ENCODE measurements at regions not wholly inside any gene's neighbourhood (a gene's known extent, or its start where the extent isn't known, plus 50 kb on each side); places are given as distances from the start of the nearest gene placed in this dataset.
A peak's percentile ranks its signal among the peaks of the same experiment; 100 is the strongest.
"Not testable (repeated sequence)": the region's sequence is repeated elsewhere in the genome, so short reads cannot be mapped to it uniquely, and the experiment has no call there.

DNA sequence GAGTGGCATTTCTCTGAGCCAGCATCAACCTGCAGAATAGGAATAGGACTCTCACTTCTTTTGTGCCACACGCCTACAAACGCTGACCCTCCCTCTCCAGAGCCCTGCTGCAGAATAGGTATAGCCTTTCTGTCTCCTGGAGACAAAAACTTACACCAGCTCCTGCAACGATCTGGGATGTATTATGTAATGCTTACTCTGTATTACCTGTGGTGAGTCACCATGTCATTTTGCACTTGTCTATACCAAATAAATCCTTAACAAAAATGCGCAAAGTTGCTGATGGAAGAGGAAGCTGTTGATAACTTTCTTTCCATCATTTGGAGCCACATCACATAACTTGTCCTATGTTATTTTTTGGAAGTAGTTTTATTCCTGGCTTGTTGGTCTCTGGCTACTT, 155.8 kb upstream of the FNDC3A start:
- H3K4me1 ChIP-seq (ENCODE audit: control insufficient read depth, insufficient read depth, low read length, poor library complexity, severe bottlenecking), result peaks cover 13% of the 10 kb centered on the region
- H3K4me3 ChIP-seq (ENCODE audit: low read depth, low read length), result no peak overlapping the region
- Mint-ChIP-seq H3K4me3 (no peak overlapping the region), H3K4me1 (peaks cover 6 to 16% (median 12%) of the 10 kb centered on the region in 4 donors), H3K9me3 (peaks cover 0 to 3% (median 0%) of the 10 kb centered on the region in 7 donors), H3K27me3 (no peaks in the 10 kb centered on the region), H3K36me3 (no peaks in the 10 kb centered on the region), H3K27ac (no peak overlapping the region)
- H3K27ac ChIP-seq (ENCODE audit: insufficient read depth, low read length, poor library complexity, severe bottlenecking), result no peak overlapping the region
- DNase-seq, result no peak
- no peak for ATAC-seq (ENCODE audit: low read depth in 2 of 2)
- no peaks in the 10 kb centered on the region for H3K36me3 ChIP-seq (ENCODE audit: control insufficient read depth, insufficient read depth, low read length)
- no peaks in the 10 kb centered on the region for H3K27me3 ChIP-seq (ENCODE audit: control insufficient read depth, insufficient read depth, low read length)
- no peaks in the 10 kb centered on the region for H3K9me3 ChIP-seq (ENCODE audit: control insufficient read depth in 2 of 2, low read length in 2 of 2)

DNA sequence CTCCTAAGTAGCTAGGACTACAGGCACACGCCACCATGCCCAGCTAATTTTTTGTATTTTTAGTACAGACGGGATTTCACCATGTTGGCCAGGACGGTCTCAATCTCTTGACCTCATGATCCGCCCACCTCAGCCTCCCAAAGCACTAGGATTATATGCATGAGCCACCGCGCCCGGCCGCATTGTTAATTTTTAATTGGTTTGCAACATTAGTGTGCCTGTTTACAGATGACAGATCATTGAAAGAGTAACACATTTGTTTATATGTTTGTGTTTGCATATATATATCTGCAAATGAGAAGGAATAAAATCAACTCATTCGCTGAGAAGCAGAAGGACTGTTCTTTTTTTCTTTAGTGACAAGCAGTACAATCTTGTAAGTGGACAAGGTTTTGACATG, 152.2 kb upstream of the FNDC3A start:
- DNase-seq; ATAC-seq (ENCODE audit: low read depth in 2 of 2); H3K4me1 Mint-ChIP-seq; H3K4me3 Mint-ChIP-seq; H3K27me3 Mint-ChIP-seq; H3K27ac ChIP-seq (ENCODE audit: insufficient read depth, low read length, poor library complexity, severe bottlenecking); H3K27ac Mint-ChIP-seq; H3K36me3 Mint-ChIP-seq; H3K36me3 ChIP-seq (ENCODE audit: control insufficient read depth, insufficient read depth, low read length); H3K4me1 ChIP-seq (ENCODE audit: control insufficient read depth, insufficient read depth, low read length, poor library complexity, severe bottlenecking); H3K9me3 Mint-ChIP-seq; H3K27me3 ChIP-seq (ENCODE audit: control insufficient read depth, insufficient read depth, low read length); H3K4me3 ChIP-seq (ENCODE audit: low read depth, low read length): not testable (repeated sequence)
- H3K9me3 ChIP-seq (ENCODE audit: control insufficient read depth in 2 of 2, low read length in 2 of 2), result peaks cover 0 to 14% of the 10 kb centered on the region in 2 experiments

DNA sequence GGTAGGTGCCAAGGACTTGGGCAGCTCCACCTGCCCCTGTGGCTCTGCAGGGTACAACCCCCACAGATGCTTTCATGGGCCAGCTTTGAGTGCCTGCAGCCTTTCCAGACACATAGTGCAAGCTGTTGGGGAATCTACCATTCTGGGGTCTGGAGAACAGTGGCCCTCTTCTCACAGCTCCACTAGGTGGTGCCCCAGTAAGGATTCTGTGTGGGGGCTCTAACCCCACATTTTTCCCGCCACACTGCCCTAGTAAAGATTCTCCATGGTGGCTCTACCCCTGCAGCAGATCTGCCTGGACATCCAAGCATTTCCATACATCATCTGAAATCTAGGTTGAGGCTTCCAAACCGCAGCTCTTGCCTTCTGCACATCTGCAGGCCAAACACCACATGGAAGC, 149.7 kb upstream of the FNDC3A start:
- Histone ChIP-seq H3K27me3 (ENCODE audit: control insufficient read depth, insufficient read depth, low read length) (no peaks in the 10 kb centered on the region), H3K27ac (ENCODE audit: insufficient read depth, low read length, poor library complexity, severe bottlenecking) (no peak overlapping the region), H3K4me3 (ENCODE audit: low read depth, low read length) (no peak overlapping the region), H3K4me1 (ENCODE audit: control insufficient read depth, insufficient read depth, low read length, poor library complexity, severe bottlenecking) (peaks cover 11% of the 10 kb centered on the region), H3K36me3 (ENCODE audit: control insufficient read depth, insufficient read depth, low read length) (no peaks in the 10 kb centered on the region), H3K9me3 (ENCODE audit: control insufficient read depth in 2 of 2, low read length in 2 of 2) (peaks cover 0 to 14% of the 10 kb centered on the region in 2 experiments)
- H3K27me3 Mint-ChIP-seq, result no peaks in the 10 kb centered on the region
- DNase-seq (no peak), ATAC-seq (ENCODE audit: low read depth in 2 of 2) (no peak)
- H3K4me3 Mint-ChIP-seq, result no peak overlapping the region
- peaks cover 0 to 9% (median 3%) of the 10 kb centered on the region in 7 donors for H3K9me3 Mint-ChIP-seq
- no peak overlapping the region for H3K27ac Mint-ChIP-seq
- peaks cover 8 to 24% (median 19%) of the 10 kb centered on the region in 4 donors for H3K4me1 Mint-ChIP-seq
- H3K36me3 Mint-ChIP-seq, result peaks cover 4% of the 10 kb centered on the region

DNA sequence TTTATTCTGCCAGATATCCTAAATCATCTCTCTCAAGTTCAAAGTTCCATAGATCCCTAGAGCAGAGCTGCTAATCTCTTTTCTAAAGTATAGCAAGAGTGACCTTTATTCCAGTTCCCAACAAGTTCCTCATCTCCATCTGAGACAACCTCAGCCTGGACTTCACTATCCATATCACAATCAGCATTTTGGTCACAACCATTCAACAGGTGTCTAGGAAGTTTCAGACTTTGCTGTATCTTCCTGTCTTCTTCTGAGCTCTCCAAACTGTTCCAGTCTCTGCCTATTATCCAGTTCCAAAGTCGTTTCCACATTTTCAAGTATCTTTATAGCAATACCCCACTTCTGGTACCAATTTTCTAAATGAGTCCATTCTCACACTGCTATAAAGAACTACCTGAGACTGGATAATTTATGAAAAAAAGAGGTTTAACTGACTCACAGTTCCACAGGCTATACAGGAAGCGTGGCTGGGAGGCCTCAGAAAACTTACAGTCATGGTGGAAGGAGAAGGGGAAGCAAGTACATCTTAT, 148.7 kb upstream of the FNDC3A start:
- peaks cover 0 to 10% (median 3%) of the 10 kb centered on the region in 7 donors for H3K9me3 Mint-ChIP-seq
- not testable (repeated sequence) for H3K36me3 ChIP-seq (ENCODE audit: control insufficient read depth, insufficient read depth, low read length); H3K4me3 ChIP-seq (ENCODE audit: low read depth, low read length); DNase-seq; H3K27ac Mint-ChIP-seq; H3K36me3 Mint-ChIP-seq; H3K27me3 ChIP-seq (ENCODE audit: control insufficient read depth, insufficient read depth, low read length); H3K27ac ChIP-seq (ENCODE audit: insufficient read depth, low read length, poor library complexity, severe bottlenecking); H3K27me3 Mint-ChIP-seq; H3K4me3 Mint-ChIP-seq; ATAC-seq (ENCODE audit: low read depth in 2 of 2)
- H3K4me1 Mint-ChIP-seq, result peaks cover 8 to 24% (median 19%) of the 10 kb centered on the region in 4 donors
- peaks cover 11% of the 10 kb centered on the region for H3K4me1 ChIP-seq (ENCODE audit: control insufficient read depth, insufficient read depth, low read length, poor library complexity, severe bottlenecking)
- H3K9me3 ChIP-seq (ENCODE audit: control insufficient read depth in 2 of 2, low read length in 2 of 2), result peaks cover 0 to 14% of the 10 kb centered on the region in 2 experiments

DNA sequence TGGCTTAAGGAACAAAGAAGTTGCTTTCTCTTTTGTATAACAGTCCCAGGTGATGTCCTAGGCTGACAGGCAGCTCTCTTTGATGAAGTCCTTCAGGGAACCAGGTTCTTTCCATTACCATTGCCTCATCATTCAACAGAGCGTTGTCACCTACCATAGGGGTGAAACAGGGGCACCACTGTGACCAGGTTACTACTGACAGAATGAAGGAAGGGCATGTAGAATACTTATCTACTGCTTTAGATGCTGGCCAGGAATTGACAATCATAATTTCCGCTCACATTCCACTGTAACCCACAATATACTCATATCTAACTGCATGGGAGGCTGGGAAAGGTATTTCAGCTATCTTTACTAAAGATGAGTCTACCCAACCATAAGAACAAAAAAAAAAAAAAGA, 148.0 kb upstream of the FNDC3A start:
- H3K27me3 Mint-ChIP-seq, result no peaks in the 10 kb centered on the region
- DNase-seq (no peak), ATAC-seq (ENCODE audit: low read depth in 2 of 2) (no peak)
- Histone ChIP-seq H3K9me3 (ENCODE audit: control insufficient read depth in 2 of 2, low read length in 2 of 2) (peaks cover 0 to 14% of the 10 kb centered on the region in 2 experiments), H3K27me3 (ENCODE audit: control insufficient read depth, insufficient read depth, low read length) (no peaks in the 10 kb centered on the region), H3K4me1 (ENCODE audit: control insufficient read depth, insufficient read depth, low read length, poor library complexity, severe bottlenecking) (peaks cover 11% of the 10 kb centered on the region), H3K27ac (ENCODE audit: insufficient read depth, low read length, poor library complexity, severe bottlenecking) (no peak overlapping the region), H3K4me3 (ENCODE audit: low read depth, low read length) (no peak overlapping the region), H3K36me3 (ENCODE audit: control insufficient read depth, insufficient read depth, low read length) (no peaks in the 10 kb centered on the region)
- no peak overlapping the region for H3K27ac Mint-ChIP-seq
- peaks cover 0 to 15% (median 3%) of the 10 kb centered on the region in 7 donors for H3K9me3 Mint-ChIP-seq
- no peak overlapping the region for H3K4me3 Mint-ChIP-seq
- peaks cover 4% of the 10 kb centered on the region for H3K36me3 Mint-ChIP-seq
- peaks cover 8 to 24% (median 19%) of the 10 kb centered on the region in 4 donors for H3K4me1 Mint-ChIP-seq

DNA sequence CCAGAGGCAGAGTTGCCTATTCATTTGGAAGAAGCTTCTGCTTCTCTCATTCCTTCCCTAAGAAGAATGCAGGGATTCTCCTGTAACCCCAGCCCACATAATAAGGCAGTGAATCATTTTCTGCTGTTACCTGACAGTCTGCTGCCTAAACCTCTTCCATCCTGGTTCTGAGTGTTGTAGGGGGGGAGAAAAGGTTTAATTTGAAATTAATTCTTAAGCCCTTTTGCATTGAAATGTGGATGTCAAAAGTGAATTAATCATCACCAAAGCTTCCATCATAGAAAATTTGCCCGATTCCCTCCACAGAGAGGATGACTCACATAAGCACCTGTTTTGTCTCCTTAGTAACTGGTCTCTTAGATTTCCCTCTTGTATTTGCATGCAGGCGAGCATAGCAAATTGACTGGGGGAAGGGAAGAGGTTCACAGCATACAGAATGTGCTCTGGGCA, 146.7 kb upstream of the FNDC3A start:
- no peak overlapping the region for H3K4me3 ChIP-seq (ENCODE audit: low read depth, low read length)
- Mint-ChIP-seq H3K27ac (peak overlapping the region in 2 of 3 donors; percentile 36 to 39), H3K4me3 (peak overlapping the region in 1 of 4 donors; percentile 38), H3K27me3 (no peaks in the 10 kb centered on the region), H3K9me3 (peaks cover 0 to 15% (median 2%) of the 10 kb centered on the region in 7 donors), H3K4me1 (peaks cover 8 to 24% (median 19%) of the 10 kb centered on the region in 4 donors), H3K36me3 (peaks cover 4% of the 10 kb centered on the region)
- H3K36me3 ChIP-seq (ENCODE audit: control insufficient read depth, insufficient read depth, low read length), result no peaks in the 10 kb centered on the region
- H3K27ac ChIP-seq (ENCODE audit: insufficient read depth, low read length, poor library complexity, severe bottlenecking), result no peak overlapping the region
- peaks cover 11% of the 10 kb centered on the region for H3K4me1 ChIP-seq (ENCODE audit: control insufficient read depth, insufficient read depth, low read length, poor library complexity, severe bottlenecking)
- no peak for DNase-seq
- peaks cover 0 to 14% of the 10 kb centered on the region in 2 experiments for H3K9me3 ChIP-seq (ENCODE audit: control insufficient read depth in 2 of 2, low read length in 2 of 2)
- no peaks in the 10 kb centered on the region for H3K27me3 ChIP-seq (ENCODE audit: control insufficient read depth, insufficient read depth, low read length)
- peak; percentile 69 to 77 for ATAC-seq (ENCODE audit: low read depth in 2 of 2)

DNA sequence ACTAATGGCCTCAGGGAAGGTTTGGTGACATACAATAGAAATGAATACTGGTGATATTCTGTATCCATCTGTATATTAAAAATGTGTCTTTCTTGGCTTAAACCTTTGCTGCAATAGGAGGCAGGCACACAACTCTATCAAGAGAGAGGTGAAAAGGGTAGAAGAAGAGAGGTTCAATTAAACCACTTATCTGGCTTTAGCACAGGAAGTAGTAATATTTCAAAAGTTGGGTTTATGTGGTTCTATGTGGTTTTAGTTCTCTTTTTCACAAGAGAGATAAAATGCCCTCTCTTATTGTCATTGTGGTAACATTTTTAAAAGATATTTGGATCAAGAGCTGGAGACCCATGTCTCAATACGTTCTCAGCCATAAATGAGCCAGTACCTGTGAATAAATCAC, 146.2 kb upstream of the FNDC3A start:
- Mint-ChIP-seq H3K27ac (peak overlapping the region in 1 of 3 donors; percentile 36), H3K4me3 (peak overlapping the region in 1 of 4 donors; percentile 38)
- DNase-seq, result peak in 1 of 3 donors; percentile 29

DNA sequence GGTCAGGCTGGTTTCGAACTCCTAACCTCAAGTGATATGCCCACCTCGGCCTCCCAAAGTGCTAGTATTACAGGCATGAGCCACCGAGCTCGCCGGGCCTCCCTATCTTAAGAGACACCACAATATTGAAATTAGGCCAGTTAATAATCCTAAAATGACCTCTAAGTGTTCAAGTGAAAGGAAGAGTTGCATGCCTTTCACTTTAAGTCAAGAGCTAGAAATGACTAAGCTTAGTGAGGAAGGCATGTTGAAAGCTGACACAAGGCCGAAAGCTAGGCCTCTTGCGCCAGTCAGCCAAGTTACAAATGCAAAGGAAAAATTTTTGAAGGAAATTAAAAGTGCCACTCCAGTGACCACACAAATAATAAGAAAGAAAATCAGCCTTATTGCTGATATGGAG, 144.5 kb upstream of the FNDC3A start:
- Histone ChIP-seq H3K4me1 (ENCODE audit: control insufficient read depth, insufficient read depth, low read length, poor library complexity, severe bottlenecking) (peaks cover 11% of the 10 kb centered on the region), H3K4me3 (ENCODE audit: low read depth, low read length) (no peak overlapping the region), H3K9me3 (ENCODE audit: control insufficient read depth in 2 of 2, low read length in 2 of 2) (peaks cover 0 to 12% of the 10 kb centered on the region in 2 experiments), H3K27me3 (ENCODE audit: control insufficient read depth, insufficient read depth, low read length) (no peaks in the 10 kb centered on the region), H3K27ac (ENCODE audit: insufficient read depth, low read length, poor library complexity, severe bottlenecking) (no peak overlapping the region), H3K36me3 (ENCODE audit: control insufficient read depth, insufficient read depth, low read length) (no peaks in the 10 kb centered on the region)
- H3K36me3 Mint-ChIP-seq, result peaks cover 4% of the 10 kb centered on the region
- DNase-seq (no peak), ATAC-seq (ENCODE audit: low read depth in 2 of 2) (no peak)
- H3K27ac Mint-ChIP-seq, result no peak overlapping the region
- no peaks in the 10 kb centered on the region for H3K27me3 Mint-ChIP-seq
- H3K4me3 Mint-ChIP-seq, result no peak overlapping the region
- peaks cover 0 to 24% (median 6%) of the 10 kb centered on the region in 7 donors for H3K9me3 Mint-ChIP-seq
- peaks cover 8 to 24% (median 19%) of the 10 kb centered on the region in 4 donors for H3K4me1 Mint-ChIP-seq

More for the DNA sequence above, 146.2 kb upstream of the FNDC3A start:
- no peaks in the 10 kb centered on the region for H3K36me3 ChIP-seq (ENCODE audit: control insufficient read depth, insufficient read depth, low read length)
- H3K9me3 ChIP-seq (ENCODE audit: control insufficient read depth in 2 of 2, low read length in 2 of 2), result peaks cover 0 to 14% of the 10 kb centered on the region in 2 experiments
- Mint-ChIP-seq H3K9me3 (peaks cover 0 to 19% (median 2%) of the 10 kb centered on the region in 7 donors), H3K36me3 (peaks cover 4% of the 10 kb centered on the region), H3K27me3 (no peaks in the 10 kb centered on the region), H3K4me1 (peaks cover 8 to 24% (median 19%) of the 10 kb centered on the region in 4 donors)
- H3K27ac ChIP-seq (ENCODE audit: insufficient read depth, low read length, poor library complexity, severe bottlenecking), result no peak overlapping the region
- no peak overlapping the region for H3K4me3 ChIP-seq (ENCODE audit: low read depth, low read length)
- peak; percentile 40 to 60 for ATAC-seq (ENCODE audit: low read depth in 2 of 2)
- H3K4me1 ChIP-seq (ENCODE audit: control insufficient read depth, insufficient read depth, low read length, poor library complexity, severe bottlenecking), result peaks cover 11% of the 10 kb centered on the region
- no peaks in the 10 kb centered on the region for H3K27me3 ChIP-seq (ENCODE audit: control insufficient read depth, insufficient read depth, low read length)
